SU-DHL-6 (cell line): ENCODE measurements at regions not wholly inside any gene's neighbourhood (a gene's known extent, or its start where the extent isn't known, plus 50 kb on each side); places are given as distances from the start of the nearest gene placed in this dataset.

Source experiments
- CTCF ChIP-seq: fragments of 200-600 bp; sonication (generic); IDR thresholded peaks from one replicate; pipeline ENCODE4 v1.5.1; 2017; ENCODE audit warnings: antibody characterized with exemption, mild to moderate bottlenecking, low read length, moderate library complexity; ENCODE audit not compliant: insufficient read depth, poor library complexity, severe bottlenecking
- EZH2phosphoT487 ChIP-seq: fragments of 200-600 bp; sonication (generic), shearing (Covaris generic); conservative IDR thresholded peaks from 2 replicates; pipeline ENCODE4 v1.6.1; 2018; ENCODE audit warnings: mild to moderate bottlenecking, antibody characterized with exemption, low read length, moderate library complexity, mixed read lengths

GRCh38 chr22:19597399-19597735, 73.2 kb upstream of the CLDN5 start:
- no peak for TF ChIP-seq CTCF
- no peak for TF ChIP-seq EZH2phosphoT487
